ENCODE measurements at regions not wholly inside any gene's neighbourhood (a gene's known extent, or its start where the extent isn't known, plus 50 kb on each side); places are given as distances from the start of the nearest gene placed in this dataset.

GRCh38 chr5:28523888-28524635, 1485.7 kb upstream of the CDH9 start:
- TF ChIP-seq CTCF (IDR thresholded peaks at IDR 0.05; ENCODE audit: insufficient read depth, low read length), result no peak
- TF ChIP-seq REST (IDR thresholded peaks at IDR 0.05; ENCODE audit: insufficient replicate concordance, low read depth), result no peak
- TF ChIP-seq POLR2AphosphoS5 (IDR thresholded peaks at IDR 0.05; ENCODE audit: low read depth), result no peak
- TF ChIP-seq GABPA (IDR thresholded peaks at IDR 0.05; ENCODE audit: low read depth), result no peak
- TF ChIP-seq SPI1 (IDR thresholded peaks at IDR 0.05; ENCODE audit: borderline replicate concordance, low read depth), result no peak

Data from HL-60 (cell line).